Naive thymus-derived CD4-positive, alpha-beta T cell (primary cell): ENCODE measurements at regions not wholly inside any gene's neighbourhood (a gene's known extent, or its start where the extent isn't known, plus 50 kb on each side); places are given as distances from the start of the nearest gene placed in this dataset.

Experiments used
- ATAC-seq: fragments of 150-1000 bp; cut with Tn5 transposase; 2 replicates; pipeline ENCODE4 v1.10.0; 2021; ENCODE audit warnings: mild to moderate bottlenecking, moderate library complexity
- CTCF ChIA-PET: fragments of 350-600 bp; sonication (Branson Sonifier 250); formaldehyde crosslinking; loops from one replicate; lab custom pipeline; 2021; ENCODE audit warnings: antibody characterized with exemption; lab: Charles Lee
- POLR2A ChIA-PET: fragments of 350-600 bp; sonication (Branson Sonifier 250); formaldehyde crosslinking; loops from one replicate; lab custom pipeline; 2021; ENCODE audit warnings: antibody characterized with exemption, inconsistent platforms; lab: Charles Lee
- DNase-seq, 9 donors: peaks; one replicate each; pipeline versions ENCODE4 v3.0.0 to v3.0.0-alpha.2; 2020 to 2022; ENCODE audit warnings: mixed read lengths in 1 of 9
- H3K27ac ChIP-seq: one replicate; pipeline ENCODE4 v1.7.0; 2013; ENCODE audit warnings: mild to moderate bottlenecking, low read depth, low read length, moderate library complexity
- H3K27me3 ChIP-seq, 2 donors: one replicate each; pipeline ENCODE4 v1.7.0; 2013; ENCODE audit warnings: low read length in 2 of 2, mild to moderate bottlenecking in 2 of 2, moderate library complexity in 2 of 2; ENCODE audit not compliant: control insufficient read depth in 2 of 2, insufficient read depth in 2 of 2
- H3K36me3 ChIP-seq, 3 experiments: 1 replicate in 2 of 3; 2 replicates in 1 of 3; pipeline ENCODE4 v1.7.0; 2013; ENCODE audit warnings: low read length in 3 of 3, mild to moderate bottlenecking in 3 of 3, moderate library complexity in 1 of 3; ENCODE audit not compliant: insufficient read depth in 3 of 3, control insufficient read depth in 2 of 3
- H3K4me1 ChIP-seq, 2 donors: one replicate each; pipeline ENCODE4 v1.7.0; 2013; ENCODE audit warnings: low read length in 2 of 2, mild to moderate bottlenecking in 2 of 2, moderate library complexity in 1 of 2; ENCODE audit not compliant: control insufficient read depth in 2 of 2, insufficient read depth in 2 of 2
- H3K4me3 ChIP-seq: 2 replicates; pipeline ENCODE4 v1.7.0; 2013; ENCODE audit warnings: mild to moderate bottlenecking, low read length
- H3K9me3 ChIP-seq, 3 experiments: 1 replicate in 2 of 3; 2 replicates in 1 of 3; pipeline ENCODE4 v1.7.0; 2013; ENCODE audit warnings: low read length in 3 of 3; ENCODE audit not compliant: control insufficient read depth in 2 of 3
- H3K27ac Mint-ChIP-seq, 9 donors: one replicate each; pipeline ENCODE4 v1.8.0; 2020 to 2022; ENCODE audit warnings: mixed read lengths in 9 of 9, mild to moderate bottlenecking in 8 of 9, moderate library complexity in 5 of 9, inconsistent platforms in 2 of 9
- H3K27me3 Mint-ChIP-seq, 5 donors: one replicate each; pipeline ENCODE4 v1.8.0; 2021 to 2022; ENCODE audit warnings: mixed read lengths in 5 of 5, mild to moderate bottlenecking in 1 of 5
- H3K36me3 Mint-ChIP-seq, 5 donors: one replicate each; pipeline ENCODE4 v1.8.0; 2020 to 2022; ENCODE audit warnings: mixed read lengths in 5 of 5, mild to moderate bottlenecking in 3 of 5, inconsistent platforms in 1 of 5
- H3K4me1 Mint-ChIP-seq, 7 donors: one replicate each; pipeline ENCODE4 v1.8.0; 2020 to 2022; ENCODE audit warnings: mixed read lengths in 7 of 7, mild to moderate bottlenecking in 3 of 7, inconsistent platforms in 1 of 7
- H3K4me3 Mint-ChIP-seq, 10 donors: one replicate each; pipeline ENCODE4 v1.8.0; 2020 to 2022; ENCODE audit warnings: mild to moderate bottlenecking in 10 of 10, mixed read lengths in 10 of 10, moderate library complexity in 6 of 10, inconsistent platforms in 2 of 10
- H3K9me3 Mint-ChIP-seq, 11 donors: one replicate each; pipeline ENCODE4 v1.8.0; 2020 to 2022; ENCODE audit warnings: mixed read lengths in 11 of 11, mild to moderate bottlenecking in 4 of 11, inconsistent platforms in 1 of 11, moderate library complexity in 1 of 11
- intact Hi-C, 2 donors: fragments of 100-400 bp; cut with micrococcal nuclease; formaldehyde crosslinking; loops; one replicate each; pipeline ENCODE4 v1.15.1; 2023

DNA sequence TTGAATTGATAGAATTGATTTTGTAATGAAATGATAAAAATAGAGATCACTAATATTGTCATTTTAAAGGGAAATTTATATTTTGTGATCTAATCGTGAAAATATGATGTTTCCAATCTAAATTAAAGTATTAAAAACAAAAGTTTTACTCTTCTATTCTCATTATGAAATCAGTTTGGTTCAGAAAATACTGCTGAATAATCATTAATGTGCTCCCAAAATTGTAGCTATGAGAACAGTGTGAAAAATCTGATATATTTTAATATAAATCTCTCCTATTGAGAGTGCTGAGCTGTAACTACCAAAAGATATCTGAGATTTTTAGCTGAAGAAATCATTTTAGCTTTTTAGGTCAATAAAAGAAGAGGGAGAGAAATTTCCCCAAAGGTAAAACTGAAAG, 287.5 kb upstream of the ANO3 start:
- no peaks in the 10 kb centered on the region for H3K36me3 ChIP-seq
- H3K27ac ChIP-seq, result no peak overlapping the region
- DNase-seq (no peak), ATAC-seq (no peak)
- H3K4me3 ChIP-seq, result no peak overlapping the region
- ChIA-PET POLR2A (no interaction called here), CTCF (no interaction called here)
- no peaks in the 10 kb centered on the region for H3K4me1 Mint-ChIP-seq
- H3K27me3 Mint-ChIP-seq, result no peaks in the 10 kb centered on the region
- no peak overlapping the region for H3K27ac Mint-ChIP-seq
- H3K4me3 Mint-ChIP-seq, result no peak overlapping the region
- no peaks in the 10 kb centered on the region for H3K9me3 ChIP-seq
- H3K27me3 ChIP-seq, result no peaks in the 10 kb centered on the region
- H3K36me3 Mint-ChIP-seq, result no peaks in the 10 kb centered on the region
- intact Hi-C loops, result no loop called here
- H3K9me3 Mint-ChIP-seq, result peaks cover 0 to 13% (median 2%) of the 10 kb centered on the region in 11 donors
- no peaks in the 10 kb centered on the region for H3K4me1 ChIP-seq

DNA sequence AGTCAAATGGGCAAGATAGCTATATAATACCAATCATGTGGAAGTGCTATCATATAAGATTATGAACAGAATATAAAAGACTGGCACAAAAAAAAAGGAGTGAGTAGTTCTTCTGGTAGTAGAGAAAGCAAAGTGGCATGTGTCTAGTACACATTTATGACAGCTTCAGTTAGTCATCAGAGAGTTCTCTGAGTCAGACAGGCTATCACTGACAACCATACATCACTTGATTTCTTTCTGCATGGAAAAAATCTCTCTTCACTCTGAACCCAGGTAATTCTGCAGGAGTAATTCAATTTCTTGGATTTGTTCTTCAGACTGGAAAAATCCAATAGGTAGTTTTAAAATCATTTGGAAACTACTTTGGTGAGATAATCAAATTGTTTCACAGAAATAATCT, 286.8 kb upstream of the ANO3 start:
- no peaks in the 10 kb centered on the region for H3K9me3 ChIP-seq
- Mint-ChIP-seq H3K9me3 (peaks cover 0 to 11% (median 3%) of the 10 kb centered on the region in 11 donors), H3K4me1 (no peaks in the 10 kb centered on the region), H3K27me3 (no peaks in the 10 kb centered on the region), H3K27ac (no peak overlapping the region), H3K4me3 (no peak overlapping the region), H3K36me3 (no peaks in the 10 kb centered on the region)
- ChIA-PET CTCF (no interaction called here), POLR2A (no interaction called here)
- H3K4me3 ChIP-seq, result no peak overlapping the region
- no peaks in the 10 kb centered on the region for H3K36me3 ChIP-seq
- ATAC-seq (no peak), DNase-seq (no peak)
- H3K27ac ChIP-seq, result no peak overlapping the region
- no peaks in the 10 kb centered on the region for H3K4me1 ChIP-seq
- intact Hi-C loops, result no loop called here
- H3K27me3 ChIP-seq, result no peaks in the 10 kb centered on the region

DNA sequence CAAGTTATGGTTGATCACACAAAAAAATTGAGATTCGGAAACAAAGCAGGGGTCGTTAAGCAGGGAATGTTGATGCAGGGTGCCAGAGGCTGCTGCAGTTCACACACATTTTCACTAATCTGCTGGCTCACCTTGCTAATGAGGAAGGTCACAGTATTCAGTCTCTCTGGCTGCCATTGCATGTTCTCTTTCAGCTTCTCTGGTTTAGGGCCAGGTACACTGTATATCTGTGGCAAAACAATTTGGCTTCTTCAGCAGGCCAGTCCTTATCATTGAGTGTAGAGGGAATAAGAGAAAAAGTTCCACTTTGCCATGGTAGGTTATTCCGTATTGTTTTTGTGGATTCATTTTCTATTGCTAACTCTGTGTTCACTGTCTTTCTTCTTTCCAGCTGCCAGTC, 283.7 kb upstream of the ANO3 start:
- H3K4me3 ChIP-seq, result no peak overlapping the region
- ChIA-PET CTCF (no interaction called here), POLR2A (no interaction called here)
- no peaks in the 10 kb centered on the region for H3K27me3 ChIP-seq
- DNase-seq (no peak), ATAC-seq (no peak)
- intact Hi-C loops, result no loop called here
- H3K9me3 ChIP-seq, result no peaks in the 10 kb centered on the region
- no peak overlapping the region for H3K27ac Mint-ChIP-seq
- H3K4me1 Mint-ChIP-seq, result no peaks in the 10 kb centered on the region
- no peak overlapping the region for H3K27ac ChIP-seq
- no peaks in the 10 kb centered on the region for H3K36me3 Mint-ChIP-seq
- H3K27me3 Mint-ChIP-seq, result no peaks in the 10 kb centered on the region
- no peaks in the 10 kb centered on the region for H3K4me1 ChIP-seq
- H3K4me3 Mint-ChIP-seq, result no peak overlapping the region
- H3K36me3 ChIP-seq, result no peaks in the 10 kb centered on the region
- H3K9me3 Mint-ChIP-seq, result peaks cover 0 to 11% (median 6%) of the 10 kb centered on the region in 11 donors

DNA sequence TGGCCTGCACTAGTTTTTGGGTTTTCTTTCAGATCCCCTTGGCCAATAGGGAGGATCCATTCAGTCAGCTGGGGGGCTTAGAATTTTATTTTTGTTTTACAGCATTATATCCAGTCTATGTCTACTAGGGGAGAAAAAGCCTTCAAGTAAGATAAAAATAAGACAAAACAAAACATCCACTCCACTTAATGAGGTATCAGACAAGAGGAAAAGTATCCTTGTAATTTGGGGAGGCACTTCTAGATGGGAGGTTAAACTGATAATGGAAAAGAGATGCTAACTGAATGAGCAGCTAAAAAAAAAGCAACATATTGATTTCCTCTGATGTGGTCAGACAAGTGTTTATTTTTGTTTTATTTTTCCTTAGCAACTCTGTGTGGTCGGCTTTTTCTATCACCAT, 278.0 kb upstream of the ANO3 start:
- Histone ChIP-seq H3K4me1 (no peaks in the 10 kb centered on the region), H3K27ac (no peak overlapping the region), H3K9me3 (no peaks in the 10 kb centered on the region), H3K36me3 (no peaks in the 10 kb centered on the region), H3K27me3 (no peaks in the 10 kb centered on the region), H3K4me3 (no peak overlapping the region)
- no peaks in the 10 kb centered on the region for H3K36me3 Mint-ChIP-seq
- no peak for ATAC-seq
- DNase-seq, result no peak
- no peak overlapping the region for H3K4me3 Mint-ChIP-seq
- H3K4me1 Mint-ChIP-seq, result no peaks in the 10 kb centered on the region
- POLR2A ChIA-PET, result no interaction called here
- H3K27me3 Mint-ChIP-seq, result no peaks in the 10 kb centered on the region
- H3K9me3 Mint-ChIP-seq, result peaks cover 0 to 14% (median 4%) of the 10 kb centered on the region in 11 donors
- H3K27ac Mint-ChIP-seq, result no peak overlapping the region
- intact Hi-C loops, result no loop called here
- CTCF ChIA-PET, result interaction anchor here (0.6 kb wide), 1 partner anchor 65 kb away, joined by 3 read pairs; no protein-coding TSS in a partner anchor

DNA sequence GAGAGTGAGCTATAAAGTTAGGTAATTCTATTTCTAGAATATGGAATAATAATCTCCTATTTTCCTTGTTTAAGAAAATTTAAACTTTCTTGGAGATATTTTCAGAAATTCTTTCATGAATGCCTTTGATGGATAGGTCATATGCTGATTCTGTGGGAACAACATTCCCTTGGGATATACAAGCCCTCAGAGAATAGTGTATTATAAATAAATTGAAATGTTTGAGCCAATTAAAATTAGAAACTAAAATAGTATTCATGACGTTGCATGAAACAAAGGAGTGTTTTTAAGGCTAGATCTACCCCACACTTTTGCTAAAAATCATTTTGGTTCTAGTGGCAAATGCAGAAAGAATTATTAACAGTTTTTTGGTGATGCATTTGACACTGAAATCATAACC, 269.3 kb upstream of the ANO3 start:
- H3K36me3 Mint-ChIP-seq, result no peaks in the 10 kb centered on the region
- no peaks in the 10 kb centered on the region for H3K9me3 ChIP-seq
- no peaks in the 10 kb centered on the region for H3K4me1 ChIP-seq
- H3K4me3 ChIP-seq, result no peak overlapping the region
- no peaks in the 10 kb centered on the region for H3K36me3 ChIP-seq
- peaks cover 0 to 27% (median 0%) of the 10 kb centered on the region in 11 donors for H3K9me3 Mint-ChIP-seq
- intact Hi-C loops, result no loop called here
- no peak overlapping the region for H3K27ac Mint-ChIP-seq
- ChIA-PET POLR2A (no interaction called here), CTCF (no interaction called here)
- ATAC-seq (no peak), DNase-seq (no peak)
- no peak overlapping the region for H3K4me3 Mint-ChIP-seq
- H3K27ac ChIP-seq, result no peak overlapping the region
- H3K4me1 Mint-ChIP-seq, result no peaks in the 10 kb centered on the region
- H3K27me3 Mint-ChIP-seq, result no peaks in the 10 kb centered on the region
- H3K27me3 ChIP-seq, result no peaks in the 10 kb centered on the region

DNA sequence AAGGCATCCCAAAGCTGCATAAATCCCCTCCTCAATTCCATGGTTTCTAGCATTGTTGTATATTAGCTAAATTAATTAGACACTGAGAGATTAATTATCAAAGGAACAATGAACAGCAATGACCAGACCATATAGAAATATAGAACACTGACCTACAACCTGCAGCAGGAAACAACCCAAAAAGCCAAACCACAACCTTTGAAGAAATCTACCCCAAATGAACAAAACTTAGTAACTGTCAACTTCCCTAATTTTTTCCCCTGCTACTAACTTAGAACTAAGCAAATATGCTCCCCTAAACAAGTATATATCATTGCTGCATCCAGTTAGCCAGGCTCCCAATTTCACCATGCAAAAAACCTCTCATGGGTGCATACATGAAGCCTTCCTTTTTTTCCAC, 268.0 kb upstream of the ANO3 start:
- intact Hi-C loops, result no loop called here
- Mint-ChIP-seq H3K27me3 (no peaks in the 10 kb centered on the region), H3K9me3 (peaks cover 0 to 21% (median 2%) of the 10 kb centered on the region in 11 donors), H3K36me3 (no peaks in the 10 kb centered on the region), H3K4me1 (no peaks in the 10 kb centered on the region), H3K4me3 (no peak overlapping the region), H3K27ac (no peak overlapping the region)
- Histone ChIP-seq H3K9me3 (no peaks in the 10 kb centered on the region), H3K4me1 (no peaks in the 10 kb centered on the region), H3K4me3 (no peak overlapping the region), H3K27me3 (no peaks in the 10 kb centered on the region), H3K36me3 (no peaks in the 10 kb centered on the region), H3K27ac (no peak overlapping the region)
- ChIA-PET POLR2A (no interaction called here), CTCF (no interaction called here)
- no peak for ATAC-seq
- DNase-seq, result no peak

DNA sequence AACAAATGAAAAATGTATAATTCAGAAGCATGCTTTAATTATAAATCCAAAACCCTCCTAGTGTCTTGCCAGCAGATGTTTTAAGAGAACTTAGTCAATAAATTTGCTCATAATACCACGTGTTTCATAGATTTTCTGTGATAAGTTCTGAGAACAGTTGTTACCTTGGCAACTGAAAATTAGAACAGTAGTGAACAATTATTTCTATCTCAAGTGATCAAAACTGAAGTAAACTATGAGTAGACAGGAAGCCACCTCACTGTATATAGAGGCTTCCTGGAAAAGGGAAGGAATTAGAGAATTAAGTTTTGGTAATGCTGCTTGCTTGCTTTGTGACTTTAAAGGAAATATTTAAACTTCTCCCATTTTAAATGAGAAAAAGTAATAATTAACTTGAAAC, 266.0 kb upstream of the ANO3 start:
- no peaks in the 10 kb centered on the region for H3K4me1 Mint-ChIP-seq
- H3K36me3 Mint-ChIP-seq, result no peaks in the 10 kb centered on the region
- CTCF ChIA-PET, result no interaction called here
- no peaks in the 10 kb centered on the region for H3K27me3 ChIP-seq
- H3K9me3 Mint-ChIP-seq, result peaks cover 0 to 13% (median under 1%) of the 10 kb centered on the region in 11 donors
- H3K27me3 Mint-ChIP-seq, result no peaks in the 10 kb centered on the region
- H3K4me3 Mint-ChIP-seq, result no peak overlapping the region
- intact Hi-C loops, result no loop called here
- no peak overlapping the region for H3K27ac ChIP-seq
- no peak for DNase-seq
- no peaks in the 10 kb centered on the region for H3K9me3 ChIP-seq
- H3K27ac Mint-ChIP-seq, result no peak overlapping the region
- H3K4me1 ChIP-seq, result no peaks in the 10 kb centered on the region
- POLR2A ChIA-PET, result no interaction called here
- H3K4me3 ChIP-seq, result no peak overlapping the region
- ATAC-seq, result no peak
- no peaks in the 10 kb centered on the region for H3K36me3 ChIP-seq
